Activated CD4-positive, alpha-beta memory T cell treated with anti-CD3 and anti-CD28 coated beads, Interleukin-2, amount 10 ng/mL, durations not matched to agents 7 days and 5 days (primary cell): ENCODE measurements at regions not wholly inside any gene's neighbourhood (a gene's known extent, or its start where the extent isn't known, plus 50 kb on each side); places are given as distances from the start of the nearest gene placed in this dataset.

ENCODE experiments used
- CTCF ChIA-PET: fragments of 350-600 bp; sonication (Branson Sonifier 250); formaldehyde crosslinking; loops from one replicate; lab custom pipeline; 2021; ENCODE audit warnings: antibody characterized with exemption, inconsistent platforms; lab: Charles Lee
- POLR2A ChIA-PET: fragments of 350-600 bp; sonication (Branson Sonifier 250); formaldehyde crosslinking; loops from one replicate; lab custom pipeline; 2021; ENCODE audit warnings: antibody characterized with exemption; lab: Charles Lee
- DNase-seq: peaks from one replicate; pipeline ENCODE4 v3.0.0-alpha.2; 2020
- H3K27ac Mint-ChIP-seq: one replicate; pipeline ENCODE4 v1.8.0; 2021; ENCODE audit warnings: mild to moderate bottlenecking, mixed read lengths
- H3K27me3 Mint-ChIP-seq: one replicate; pipeline ENCODE4 v1.8.0; 2021; ENCODE audit warnings: mixed read lengths
- H3K36me3 Mint-ChIP-seq: one replicate; pipeline ENCODE4 v1.8.0; 2021; ENCODE audit warnings: low read depth, mixed read lengths
- H3K4me1 Mint-ChIP-seq: one replicate; pipeline ENCODE4 v1.8.0; 2021; ENCODE audit warnings: mixed read lengths
- H3K4me3 Mint-ChIP-seq: one replicate; pipeline ENCODE4 v1.8.0; 2021; ENCODE audit warnings: mild to moderate bottlenecking, mixed read lengths
- H3K9me3 Mint-ChIP-seq: one replicate; pipeline ENCODE4 v1.8.0; 2021; ENCODE audit warnings: mixed read lengths

DNA sequence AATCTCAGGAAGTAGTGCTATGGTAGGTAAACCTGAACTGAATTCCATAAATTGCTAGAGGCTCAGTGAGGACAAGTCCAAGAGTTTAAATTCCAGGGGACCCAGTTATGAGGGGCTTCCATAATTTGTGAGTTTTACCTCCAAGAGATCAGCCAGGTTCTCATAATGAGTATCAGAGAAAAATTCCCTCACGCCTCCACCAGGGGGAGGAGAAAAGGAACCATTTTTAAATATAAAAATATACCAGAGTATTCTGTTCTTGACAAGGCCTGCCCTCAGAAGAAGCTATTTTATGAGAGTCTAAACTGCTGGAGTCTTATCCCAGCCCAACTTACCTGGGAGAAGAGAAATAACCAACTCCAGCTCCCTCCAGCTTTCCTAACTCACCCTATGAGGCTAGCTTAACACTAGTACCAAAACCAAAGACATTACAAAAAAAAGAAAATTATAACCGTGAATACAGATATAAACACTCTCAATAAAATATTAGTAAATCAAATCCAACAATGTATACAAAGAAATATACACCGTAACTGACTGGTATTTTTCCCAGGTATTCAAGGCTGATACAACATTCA lies 158.7 kb downstream of the TFAP2A start:
- Mint-ChIP-seq H3K27me3 (no peaks in the 10 kb centered on the region), H3K36me3 (no peaks in the 10 kb centered on the region), H3K9me3 (no peaks in the 10 kb centered on the region), H3K4me3 (no peak overlapping the region), H3K27ac (no peak overlapping the region), H3K4me1 (no peaks in the 10 kb centered on the region)
- CTCF ChIA-PET = interaction anchor here (2.0 to 3.1 kb wide), 2 partner anchors 173 to 178 kb away, joined by 10 to 14 read pairs; no protein-coding TSS in a partner anchor
- DNase-seq = no peak
- POLR2A ChIA-PET = no interaction called here

DNA sequence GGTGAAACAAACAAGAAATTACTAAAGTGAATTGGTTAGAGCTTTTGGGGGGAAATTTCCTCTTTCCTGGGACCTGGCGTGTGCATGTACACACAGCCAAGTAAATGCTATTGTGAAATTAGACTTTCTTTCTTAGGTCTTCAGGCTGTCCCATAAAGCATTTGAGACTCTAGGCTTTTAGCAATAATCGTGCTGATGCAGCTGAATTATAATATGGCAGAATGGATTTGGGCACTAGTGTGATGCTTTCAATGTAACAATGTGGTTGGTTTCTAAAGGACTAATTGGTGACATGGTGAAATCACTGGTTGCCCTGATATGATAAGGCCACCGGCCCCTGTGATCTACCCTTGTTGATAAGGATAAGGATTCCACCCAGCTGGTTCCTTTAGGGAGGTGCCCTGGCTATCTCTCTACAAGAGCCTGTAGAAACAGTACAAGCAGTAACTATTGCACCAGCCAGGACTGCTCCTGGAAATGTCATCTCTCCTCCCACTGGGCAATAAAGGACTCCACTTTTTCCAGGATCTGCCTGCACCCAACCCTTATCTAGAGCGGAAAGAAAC lies 164.1 kb downstream of the TFAP2A start:
- Mint-ChIP-seq H3K9me3 (no peaks in the 10 kb centered on the region), H3K4me3 (no peak overlapping the region)
- POLR2A ChIA-PET = no interaction called here

DNA sequence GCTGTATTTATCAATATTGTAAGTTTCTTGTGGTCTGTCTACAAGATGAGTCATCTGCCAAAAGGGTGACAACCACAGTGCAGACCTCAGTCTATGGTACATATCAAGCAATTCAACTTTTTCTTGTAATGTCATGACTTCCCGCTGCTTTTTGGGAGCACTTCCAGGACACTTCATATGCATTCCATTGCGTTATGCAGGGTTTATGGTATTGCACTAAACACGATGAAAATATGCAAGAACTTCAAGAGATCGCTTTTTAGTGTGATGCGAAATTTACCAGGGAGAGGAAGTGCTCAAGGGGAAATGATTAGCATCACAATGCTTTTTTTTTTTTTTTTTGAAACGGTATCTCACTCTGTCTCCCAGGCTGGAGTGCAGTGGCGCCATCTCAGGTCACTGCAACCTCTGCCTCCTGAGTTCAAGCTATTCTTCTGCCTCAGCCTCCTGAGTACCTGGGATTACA lies 166.5 kb downstream of the TFAP2A start:
- ChIA-PET CTCF (interaction anchor here (0.7 kb wide), 1 partner anchor 373 kb away, joined by 4 read pairs; no protein-coding TSS in a partner anchor), POLR2A (no interaction called here)
- no peaks in the 10 kb centered on the region for H3K36me3 Mint-ChIP-seq
- no peaks in the 10 kb centered on the region for H3K9me3 Mint-ChIP-seq
- no peak overlapping the region for H3K27ac Mint-ChIP-seq
- no peak for DNase-seq
- H3K4me1 Mint-ChIP-seq = peaks cover 2% of the 10 kb centered on the region
- H3K4me3 Mint-ChIP-seq = no peak overlapping the region
- H3K27me3 Mint-ChIP-seq = no peaks in the 10 kb centered on the region

More for the DNA sequence above, 164.1 kb downstream of the TFAP2A start:
- CTCF ChIA-PET = no interaction called here
- H3K36me3 Mint-ChIP-seq = no peaks in the 10 kb centered on the region
- H3K4me1 Mint-ChIP-seq = peaks cover 2% of the 10 kb centered on the region
- DNase-seq = no peak
- no peak overlapping the region for H3K27ac Mint-ChIP-seq
- H3K27me3 Mint-ChIP-seq = no peaks in the 10 kb centered on the region

DNA sequence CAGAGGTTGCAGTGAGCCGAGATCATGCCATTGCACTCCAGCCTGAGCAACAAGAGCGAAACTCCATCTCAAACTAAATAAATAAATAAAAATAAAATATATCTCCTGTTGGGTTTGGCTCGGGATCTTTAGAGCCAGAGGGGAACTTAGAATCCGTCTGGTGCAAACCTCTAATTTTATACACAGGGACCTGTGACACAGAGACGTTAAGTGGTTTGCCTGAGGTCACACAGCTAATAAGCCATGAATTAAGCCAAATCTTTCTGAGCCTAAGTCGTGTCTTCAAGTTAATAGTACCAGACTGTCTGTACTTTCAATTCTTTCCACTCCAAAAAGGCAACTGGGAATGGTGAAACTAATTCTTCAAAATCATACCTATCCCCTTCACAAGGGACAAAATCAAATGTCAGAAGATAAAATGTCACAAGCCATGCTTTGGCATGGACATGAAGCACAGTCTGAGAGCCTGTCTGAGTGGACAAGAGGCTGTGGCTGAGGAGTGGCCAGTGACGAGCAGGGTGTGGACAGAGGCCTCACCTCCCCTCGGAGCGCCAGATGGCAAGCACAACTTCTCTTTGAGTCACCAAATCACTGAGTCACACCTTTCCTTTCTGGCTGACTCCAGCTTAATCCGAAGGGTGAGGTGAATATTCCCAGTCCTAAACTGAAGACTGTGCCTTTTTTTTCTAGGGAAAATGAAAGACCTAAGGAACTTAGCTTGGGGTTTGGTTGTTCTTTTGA lies 177.4 kb downstream of the TFAP2A start:
- DNase-seq = no peak
- Mint-ChIP-seq H3K27me3 (no peaks in the 10 kb centered on the region), H3K9me3 (no peaks in the 10 kb centered on the region), H3K4me1 (no peaks in the 10 kb centered on the region), H3K4me3 (no peak overlapping the region), H3K27ac (no peak overlapping the region), H3K36me3 (no peaks in the 10 kb centered on the region)
- ChIA-PET POLR2A (no interaction called here), CTCF (no interaction called here)

DNA sequence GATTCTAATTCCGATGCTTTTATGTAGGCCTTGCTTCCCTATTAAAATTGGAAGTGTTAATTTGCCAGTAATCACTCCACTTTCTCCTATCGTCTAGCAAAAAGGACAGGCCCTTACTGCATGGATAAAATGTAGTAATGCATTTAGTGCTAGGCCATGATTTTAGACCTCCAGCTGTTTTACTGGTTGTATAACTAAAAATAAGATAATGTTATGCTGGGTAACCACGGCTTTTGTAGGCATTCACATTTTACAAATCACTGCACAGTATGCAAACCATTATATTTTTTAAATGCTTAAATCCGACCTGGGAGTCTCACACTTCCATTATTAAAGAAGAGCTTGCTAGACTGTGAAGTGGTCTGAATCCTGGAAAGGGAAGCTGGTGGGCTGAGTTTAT lies 179.5 kb downstream of the TFAP2A start:
- H3K36me3 Mint-ChIP-seq = no peaks in the 10 kb centered on the region
- no peak overlapping the region for H3K27ac Mint-ChIP-seq
- no peak for DNase-seq
- H3K4me3 Mint-ChIP-seq = no peak overlapping the region
- CTCF ChIA-PET = interaction anchor here (1.1 kb wide), 1 partner anchor 20 kb away, joined by 3 read pairs; no protein-coding TSS in a partner anchor
- H3K9me3 Mint-ChIP-seq = no peaks in the 10 kb centered on the region
- H3K27me3 Mint-ChIP-seq = no peaks in the 10 kb centered on the region
- no peaks in the 10 kb centered on the region for H3K4me1 Mint-ChIP-seq
- POLR2A ChIA-PET = no interaction called here

DNA sequence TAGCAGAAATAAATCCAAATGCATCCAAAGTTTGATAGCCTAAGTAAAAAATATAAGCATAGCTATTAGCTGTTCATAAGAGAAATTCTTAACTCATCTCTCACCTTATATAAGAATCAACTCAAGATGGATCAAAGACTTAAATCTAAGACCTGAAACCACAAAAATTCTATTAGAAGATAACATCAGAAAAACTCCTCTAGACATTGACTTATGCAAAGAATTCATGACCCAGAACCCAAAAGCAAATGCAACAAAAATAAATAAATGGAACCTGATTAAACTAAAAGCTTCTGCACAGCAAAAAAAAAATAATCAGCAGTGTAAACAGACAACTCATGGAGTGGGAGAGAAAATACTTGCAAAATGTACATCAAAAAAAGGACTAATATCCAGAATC lies 184.3 kb downstream of the TFAP2A start:
- Mint-ChIP-seq H3K27ac (no peak overlapping the region), H3K4me1 (no peaks in the 10 kb centered on the region), H3K36me3 (no peaks in the 10 kb centered on the region), H3K4me3 (no peak overlapping the region), H3K27me3 (no peaks in the 10 kb centered on the region), H3K9me3 (peaks cover 2% of the 10 kb centered on the region)
- CTCF ChIA-PET = no interaction called here
- no peak for DNase-seq
- POLR2A ChIA-PET = no interaction called here

DNA sequence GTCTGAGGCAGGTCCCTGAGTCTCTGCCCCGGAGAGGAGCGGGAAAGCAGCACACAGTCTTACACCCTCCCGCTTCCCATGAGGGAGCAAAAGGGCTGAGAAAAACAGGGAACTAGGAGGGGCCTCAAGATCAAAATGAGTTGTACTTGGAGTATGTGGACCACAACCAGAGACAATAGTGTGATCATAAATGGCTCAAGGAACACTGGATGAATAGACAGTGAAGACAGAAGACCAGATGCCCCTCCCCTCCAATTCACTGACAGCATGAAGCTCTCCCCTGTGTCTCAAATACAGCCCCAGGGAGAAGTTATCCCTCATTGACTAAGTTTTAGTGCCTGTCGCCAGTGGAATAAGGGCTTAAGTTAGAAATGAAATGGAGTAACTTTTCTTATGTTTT lies 191.0 kb downstream of the TFAP2A start:
- Mint-ChIP-seq H3K36me3 (no peaks in the 10 kb centered on the region), H3K9me3 (peaks cover 2% of the 10 kb centered on the region), H3K4me3 (no peak overlapping the region), H3K4me1 (no peaks in the 10 kb centered on the region), H3K27me3 (no peaks in the 10 kb centered on the region), H3K27ac (no peak overlapping the region)
- ChIA-PET POLR2A (no interaction called here), CTCF (no interaction called here)
- no peak for DNase-seq

DNA sequence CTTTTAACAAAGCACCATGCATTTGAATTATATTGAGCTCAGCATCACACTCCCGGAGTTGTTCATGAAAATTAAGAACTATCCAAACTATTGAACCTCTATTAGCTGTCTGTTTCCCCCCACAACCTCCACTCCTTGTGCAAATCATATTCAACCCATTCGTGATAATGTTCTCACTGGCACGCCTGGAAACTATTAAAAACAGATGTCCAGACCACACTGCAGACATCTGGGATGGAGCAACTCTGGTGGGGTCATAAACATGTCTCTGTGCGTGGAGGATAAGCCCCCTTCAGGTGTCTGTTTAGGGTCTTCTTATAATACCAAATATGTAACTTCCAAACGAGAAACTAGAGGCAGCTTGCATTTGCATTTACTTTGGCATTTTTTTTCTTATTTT lies 193.7 kb downstream of the TFAP2A start:
- Mint-ChIP-seq H3K36me3 (no peaks in the 10 kb centered on the region), H3K9me3 (peaks cover 2% of the 10 kb centered on the region), H3K4me1 (no peaks in the 10 kb centered on the region), H3K27me3 (no peaks in the 10 kb centered on the region), H3K4me3 (no peak overlapping the region), H3K27ac (no peak overlapping the region)
- DNase-seq = no peak
- CTCF ChIA-PET = no interaction called here
- POLR2A ChIA-PET = no interaction called here

DNA sequence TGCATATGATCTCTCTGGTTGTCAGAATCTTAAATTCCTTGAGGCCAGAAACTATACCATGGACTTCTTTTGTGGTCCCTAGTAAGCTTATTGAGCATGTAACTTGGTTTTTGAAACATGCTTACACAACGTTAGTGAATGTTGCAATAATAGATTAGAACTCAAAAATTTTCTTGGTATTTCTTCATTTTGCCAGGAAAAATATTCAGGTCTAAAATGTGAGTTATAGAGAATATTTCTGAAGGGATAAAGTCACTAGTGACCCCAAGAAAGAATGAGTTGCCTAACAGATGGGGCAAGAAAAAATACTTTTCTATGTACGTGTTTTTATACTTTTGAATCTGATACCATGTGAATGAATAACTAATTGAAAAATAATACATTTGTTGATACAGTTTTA lies 195.4 kb downstream of the TFAP2A start:
- ChIA-PET POLR2A (no interaction called here), CTCF (no interaction called here)
- no peaks in the 10 kb centered on the region for H3K36me3 Mint-ChIP-seq
- no peak overlapping the region for H3K27ac Mint-ChIP-seq
- no peak for DNase-seq
- no peaks in the 10 kb centered on the region for H3K9me3 Mint-ChIP-seq
- H3K27me3 Mint-ChIP-seq = no peaks in the 10 kb centered on the region
- H3K4me3 Mint-ChIP-seq = no peak overlapping the region
- no peaks in the 10 kb centered on the region for H3K4me1 Mint-ChIP-seq

DNA sequence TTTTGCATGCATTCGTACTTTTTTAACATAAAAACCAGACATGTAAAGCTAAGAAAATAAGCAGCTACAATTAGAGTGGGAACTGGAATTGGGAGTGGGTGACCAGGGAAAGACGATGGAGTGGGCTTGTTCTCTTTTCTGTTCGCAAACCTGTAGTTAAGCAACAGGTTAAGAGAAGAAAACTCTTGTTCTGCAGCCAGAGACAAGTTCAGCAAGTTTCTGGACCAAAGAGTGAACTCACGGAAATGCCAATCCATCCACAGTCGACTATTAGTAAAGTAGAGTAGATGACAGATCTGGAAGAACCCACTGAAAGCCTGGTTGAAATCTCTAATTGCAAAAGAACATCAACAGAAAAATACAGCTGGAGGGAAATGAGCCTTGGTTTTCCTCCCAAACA lies 197.8 kb downstream of the TFAP2A start:
- Mint-ChIP-seq H3K4me3 (no peak overlapping the region), H3K27me3 (no peaks in the 10 kb centered on the region), H3K4me1 (no peaks in the 10 kb centered on the region), H3K9me3 (no peaks in the 10 kb centered on the region), H3K27ac (no peak overlapping the region), H3K36me3 (no peaks in the 10 kb centered on the region)
- ChIA-PET POLR2A (no interaction called here), CTCF (no interaction called here)
- DNase-seq = no peak

DNA sequence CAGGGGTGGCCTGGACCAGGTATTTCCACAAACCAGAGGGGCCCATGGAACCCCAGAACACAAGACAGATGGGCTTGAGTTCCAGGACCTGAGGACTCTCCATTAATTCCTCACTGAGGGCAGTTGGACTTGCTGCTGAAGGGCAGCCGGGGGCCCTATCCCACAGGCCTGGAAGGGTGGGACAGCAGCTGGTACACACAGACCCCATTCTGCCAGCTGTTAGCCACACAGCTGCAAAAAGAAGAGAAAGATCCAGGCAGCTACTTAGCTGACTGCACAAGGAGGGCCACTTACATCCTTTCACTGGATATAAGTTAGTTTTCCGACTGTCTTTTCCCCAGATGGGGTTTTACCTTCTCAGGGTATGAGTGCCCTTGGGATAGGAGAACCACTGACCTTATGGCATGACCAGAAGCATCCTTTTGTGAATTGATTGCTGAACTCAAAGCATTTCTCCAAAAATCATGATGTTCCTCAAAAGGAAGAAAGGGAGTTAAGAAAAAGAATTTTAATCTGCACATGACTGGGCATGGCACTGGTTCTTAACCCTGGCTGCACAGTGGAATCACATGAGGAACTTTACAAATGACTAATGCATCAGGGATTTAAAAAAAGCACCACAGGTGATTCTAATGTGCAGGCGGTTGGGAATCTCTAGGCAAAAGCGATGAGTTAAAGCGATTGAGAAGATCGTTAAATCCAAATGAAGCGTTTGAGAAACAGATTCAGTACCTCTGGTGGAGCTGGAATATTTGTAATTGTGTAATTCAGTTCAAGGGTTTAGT lies 199.4 kb downstream of the TFAP2A start:
- Mint-ChIP-seq H3K4me3 (no peak overlapping the region), H3K27me3 (no peaks in the 10 kb centered on the region), H3K9me3 (peaks cover 4% of the 10 kb centered on the region), H3K27ac (no peak overlapping the region), H3K4me1 (no peaks in the 10 kb centered on the region), H3K36me3 (no peaks in the 10 kb centered on the region)
- DNase-seq = no peak
- CTCF ChIA-PET = interaction anchor here (0.5 kb wide), 1 partner anchor 707 kb away, joined by 3 read pairs; no protein-coding TSS in a partner anchor
- POLR2A ChIA-PET = no interaction called here

DNA sequence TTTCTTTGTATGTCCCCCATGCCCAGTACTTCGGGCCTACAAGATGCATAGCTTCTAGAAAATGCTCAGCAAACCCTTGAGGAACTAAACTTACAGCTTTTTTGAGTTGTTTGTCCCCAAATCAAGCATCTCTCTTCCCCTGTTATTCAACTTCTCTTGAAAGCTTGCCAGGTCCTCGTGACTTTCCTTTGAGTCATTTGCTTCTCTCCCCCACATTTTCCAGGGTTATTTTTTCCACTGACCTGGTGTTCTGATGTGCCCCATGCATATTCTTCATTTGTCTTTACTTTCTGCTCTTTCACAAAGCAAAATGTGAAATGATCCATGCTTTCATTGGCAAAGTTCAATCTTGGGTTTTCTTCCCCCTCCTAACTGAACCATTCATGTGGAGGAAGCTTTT lies 204.8 kb downstream of the TFAP2A start:
- Mint-ChIP-seq H3K27ac (no peak overlapping the region), H3K4me3 (no peak overlapping the region), H3K9me3 (peaks cover 4% of the 10 kb centered on the region), H3K36me3 (no peaks in the 10 kb centered on the region), H3K27me3 (no peaks in the 10 kb centered on the region), H3K4me1 (no peaks in the 10 kb centered on the region)
- ChIA-PET CTCF (no interaction called here), POLR2A (no interaction called here)
- no peak for DNase-seq

DNA sequence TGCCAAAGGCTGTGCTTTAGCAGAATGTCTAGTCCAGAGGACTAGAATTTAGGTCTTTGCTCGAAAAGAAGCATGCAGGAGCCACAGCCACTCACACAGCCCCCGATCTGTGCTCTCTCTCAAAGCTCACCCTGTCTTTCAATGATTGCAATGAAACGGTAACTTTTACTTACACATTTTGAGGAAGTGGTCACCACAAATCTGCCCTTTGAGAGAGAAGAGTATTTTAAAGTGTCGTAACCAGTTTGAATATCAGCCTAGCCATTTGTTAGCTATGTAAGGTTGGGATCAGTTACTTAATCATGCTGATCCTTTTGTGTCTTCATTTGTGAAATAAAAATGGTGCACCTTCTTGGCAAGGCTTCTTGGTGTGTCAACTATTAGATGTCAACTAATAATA lies 209.0 kb downstream of the TFAP2A start:
- Mint-ChIP-seq H3K4me1 (no peaks in the 10 kb centered on the region), H3K4me3 (no peak overlapping the region), H3K36me3 (no peaks in the 10 kb centered on the region), H3K27me3 (no peaks in the 10 kb centered on the region), H3K9me3 (peaks cover 2% of the 10 kb centered on the region), H3K27ac (no peak overlapping the region)
- no peak for DNase-seq
- ChIA-PET CTCF (no interaction called here), POLR2A (no interaction called here)
